Upper lobe of left lung (tissue), 4 donors: ENCODE measurements at regions not wholly inside any gene's neighbourhood (a gene's known extent, or its start where the extent isn't known, plus 50 kb on each side); places are given as distances from the start of the nearest gene placed in this dataset.

Experiments
- CTCF ChIP-seq, 6 experiments: fragments of 450-650 bp in 4 of 6; fragments of 200-600 bp in 2 of 6; sonication (generic) in 2 of 6; IDR thresholded peaks; one replicate each; pipeline ENCODE4 v1.5.1; 2016 to 2019; ENCODE audit warnings: antibody characterized with exemption in 6 of 6
- EP300 ChIP-seq, 4 donors: sonication (generic); formaldehyde crosslinking; IDR thresholded peaks; one replicate each; pipeline ENCODE4 v1.5.1; 2017; ENCODE audit warnings: antibody characterized with exemption in 4 of 4, control low read depth in 2 of 4
- POLR2A ChIP-seq, 4 donors: fragments of 450-650 bp; IDR thresholded peaks; one replicate each; pipeline ENCODE4 v1.5.1; 2016 to 2017; ENCODE audit warnings: antibody characterized with exemption in 4 of 4, mild to moderate bottlenecking in 2 of 4
- POLR2AphosphoS5 ChIP-seq, 2 donors: sonication (generic); formaldehyde crosslinking; IDR thresholded peaks; one replicate each; pipeline ENCODE4 v1.5.1; 2017; ENCODE audit warnings: antibody characterized with exemption in 2 of 2

DNA sequence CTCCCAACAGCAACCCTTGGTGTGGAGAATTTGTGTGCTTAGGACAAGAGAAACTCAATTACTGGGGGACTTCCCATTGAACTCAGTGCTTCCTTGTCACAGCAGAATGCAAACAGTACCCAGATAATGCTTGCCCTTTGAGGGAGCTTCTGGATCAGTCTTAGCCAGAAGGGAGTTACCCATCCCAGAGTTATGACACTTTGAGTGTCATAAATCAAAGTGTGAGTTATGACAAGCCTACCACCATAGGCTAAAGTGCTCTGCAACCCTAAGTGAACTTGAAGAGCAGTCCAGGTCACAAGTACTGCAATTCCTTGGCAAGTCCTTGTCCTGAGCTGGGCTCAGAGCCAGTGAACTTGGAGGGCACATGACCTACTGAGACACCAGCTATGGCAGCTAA, 1513.9 kb upstream of the PCDH10 start:
- no peak for TF ChIP-seq CTCF (IDR thresholded peaks at IDR 0.05)
- no peak for TF ChIP-seq EP300 (IDR thresholded peaks at IDR 0.05)
- no peak for TF ChIP-seq POLR2AphosphoS5 (IDR thresholded peaks at IDR 0.05)
- no peak for TF ChIP-seq POLR2A (IDR thresholded peaks at IDR 0.05)
